ENCODE measurements at regions not wholly inside any gene's neighbourhood (a gene's known extent, or its start where the extent isn't known, plus 50 kb on each side); places are given as distances from the start of the nearest gene placed in this dataset.

- no peak for DNase-seq
- no peaks in the 10 kb centered on the region for H3K4me1 ChIP-seq
- TF ChIP-seq CTCF (IDR thresholded peaks at IDR 0.05) = no peak
- H3K36me3 ChIP-seq = no peaks in the 10 kb centered on the region
- no peaks in the 10 kb centered on the region for H3K9me3 ChIP-seq
- no peak overlapping the region for H3K4me3 ChIP-seq
- intact Hi-C loops (cut with DNase I; ENCODE audit: low total_unique reads) = no loop called here
- no peak overlapping the region for H3K27ac ChIP-seq
- H3K27me3 ChIP-seq = peaks cover 0 to 2% of the 10 kb centered on the region in 2 donors
Observed at GRCh38 chr7:67380858-67381257, 384.2 kb downstream of the TYW1 start.

DNA sequence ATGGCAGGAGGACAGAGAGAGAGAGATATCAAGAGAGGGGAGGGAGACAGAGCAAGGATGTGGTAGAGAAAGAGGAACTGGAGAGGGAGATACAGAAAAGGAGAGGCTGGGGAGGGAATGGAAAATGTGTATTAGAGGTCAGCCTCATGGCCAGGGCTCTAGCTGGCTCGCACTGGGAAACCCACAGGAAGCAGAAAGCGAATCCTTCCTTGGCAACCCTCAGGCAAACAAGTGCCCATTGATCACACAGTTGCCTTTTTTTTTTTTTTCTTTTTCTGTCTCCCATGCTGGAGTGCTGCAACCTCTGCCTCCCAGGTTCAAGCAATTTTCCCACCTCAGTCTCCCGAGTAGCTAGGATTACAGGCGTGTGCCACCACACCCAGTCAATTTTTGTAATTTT lies 391.2 kb downstream of the TYW1 start:
- no peak for TF ChIP-seq CTCF (IDR thresholded peaks at IDR 0.05)
- DNase-seq = no peak
- intact Hi-C loops (cut with DNase I; ENCODE audit: low total_unique reads) = no loop called here

DNA sequence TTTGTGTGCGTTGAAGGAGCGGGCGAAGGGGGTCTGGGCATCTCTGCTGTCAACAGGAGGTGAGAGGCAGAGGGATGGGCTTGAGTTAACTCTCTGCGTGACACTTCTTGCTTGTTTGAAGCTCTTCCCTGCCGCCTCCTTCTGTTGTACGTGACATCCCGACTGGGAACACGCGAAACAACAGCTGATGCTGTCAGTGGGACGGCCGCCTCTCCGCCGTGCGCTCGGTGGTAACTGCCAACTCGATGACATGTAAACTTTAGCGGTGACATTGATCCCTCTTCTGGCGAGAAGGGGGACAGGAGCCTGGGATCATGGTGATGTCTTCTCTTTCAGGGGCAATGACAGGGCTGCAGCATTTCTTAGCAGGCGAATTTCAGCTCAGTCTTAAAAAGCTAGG lies 394.5 kb downstream of the TYW1 start:
- no peaks in the 10 kb centered on the region for H3K4me1 ChIP-seq
- TF ChIP-seq CTCF (IDR thresholded peaks at IDR 0.05) = no peak
- H3K27ac ChIP-seq = no peak overlapping the region
- H3K4me3 ChIP-seq = no peak overlapping the region
- H3K27me3 ChIP-seq = no peaks in the 10 kb centered on the region
- H3K9me3 ChIP-seq = no peaks in the 10 kb centered on the region
- intact Hi-C loops (cut with DNase I; ENCODE audit: low total_unique reads) = no loop called here
- H3K36me3 ChIP-seq = no peaks in the 10 kb centered on the region
- DNase-seq = no peak

More for the DNA sequence above, 391.2 kb downstream of the TYW1 start:
- Histone ChIP-seq H3K27me3 (no peaks in the 10 kb centered on the region), H3K9me3 (no peaks in the 10 kb centered on the region), H3K36me3 (no peaks in the 10 kb centered on the region), H3K4me1 (no peaks in the 10 kb centered on the region), H3K4me3 (no peak overlapping the region), H3K27ac (no peak overlapping the region)

- intact Hi-C loops (cut with DNase I; ENCODE audit: low total_unique reads) = no loop called here
- no peaks in the 10 kb centered on the region for H3K4me1 ChIP-seq
- no peak overlapping the region for H3K4me3 ChIP-seq
- no peaks in the 10 kb centered on the region for H3K27me3 ChIP-seq
- H3K27ac ChIP-seq = no peak overlapping the region
- H3K9me3 ChIP-seq = peaks cover 0 to 1% (median 0%) of the 10 kb centered on the region in 3 donors
- TF ChIP-seq CTCF (IDR thresholded peaks at IDR 0.05) = no peak
- no peak for DNase-seq
- no peaks in the 10 kb centered on the region for H3K36me3 ChIP-seq
Observed at GRCh38 chr7:67392596-67393438, 396.2 kb downstream of the TYW1 start.

DNA sequence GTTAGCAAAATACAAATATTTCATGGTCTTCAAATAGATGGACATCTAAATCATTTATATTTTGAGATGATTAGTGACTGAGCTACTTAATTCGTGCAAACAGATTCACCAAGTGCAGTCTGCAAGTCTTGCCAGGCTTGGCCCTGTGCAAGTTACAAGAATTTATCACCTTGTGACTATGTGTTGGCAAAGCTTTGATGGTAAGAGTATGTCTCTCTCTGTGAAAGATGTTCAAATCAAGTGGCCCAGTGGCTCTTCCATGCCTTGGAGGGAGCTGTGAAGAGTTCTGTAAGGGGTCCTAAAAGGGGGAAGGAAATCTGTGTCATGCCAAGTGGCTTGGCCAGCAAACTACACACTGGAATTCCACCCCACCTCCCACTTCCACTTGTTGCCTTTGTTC lies 397.3 kb downstream of the TYW1 start:
- Histone ChIP-seq H3K27me3 (no peaks in the 10 kb centered on the region), H3K27ac (no peak overlapping the region), H3K36me3 (no peaks in the 10 kb centered on the region), H3K4me3 (no peak overlapping the region), H3K4me1 (no peaks in the 10 kb centered on the region), H3K9me3 (peaks cover 0 to 9% (median 3%) of the 10 kb centered on the region in 3 donors)
- DNase-seq = no peak
- intact Hi-C loops (cut with DNase I; ENCODE audit: low total_unique reads) = no loop called here
- TF ChIP-seq CTCF (IDR thresholded peaks at IDR 0.05) = no peak
